Dermis blood vessel endothelial cell (primary cell): ENCODE measurements at regions not wholly inside any gene's neighbourhood (a gene's known extent, or its start where the extent isn't known, plus 50 kb on each side); places are given as distances from the start of the nearest gene placed in this dataset.
"Not testable (repeated sequence)": the region's sequence is repeated elsewhere in the genome, so short reads cannot be mapped to it uniquely, and the experiment has no call there.

Experiments
- DNase-seq: peaks from one replicate; pipeline ENCODE4 v3.0.0; 2010

DNA sequence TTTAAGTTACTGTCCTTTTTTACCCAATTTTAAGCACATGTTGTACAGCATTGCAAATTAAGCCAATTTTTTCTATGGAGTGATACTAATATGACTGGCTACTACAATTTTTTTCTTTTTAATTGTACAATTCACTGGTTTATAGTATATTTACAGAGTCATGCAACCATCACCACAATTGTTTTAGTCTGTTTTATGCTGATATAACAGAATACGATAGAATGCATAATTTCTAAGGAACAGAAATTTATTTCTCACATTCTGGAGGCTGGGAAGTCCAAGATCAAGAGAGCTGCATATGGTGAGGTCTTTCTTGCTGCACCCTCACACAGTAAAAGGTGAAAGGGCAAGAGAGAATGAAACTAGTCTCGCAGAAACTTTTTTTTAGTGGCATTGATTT lies 125.3 kb downstream of the GLUD2 start:
- no peak for DNase-seq

DNA sequence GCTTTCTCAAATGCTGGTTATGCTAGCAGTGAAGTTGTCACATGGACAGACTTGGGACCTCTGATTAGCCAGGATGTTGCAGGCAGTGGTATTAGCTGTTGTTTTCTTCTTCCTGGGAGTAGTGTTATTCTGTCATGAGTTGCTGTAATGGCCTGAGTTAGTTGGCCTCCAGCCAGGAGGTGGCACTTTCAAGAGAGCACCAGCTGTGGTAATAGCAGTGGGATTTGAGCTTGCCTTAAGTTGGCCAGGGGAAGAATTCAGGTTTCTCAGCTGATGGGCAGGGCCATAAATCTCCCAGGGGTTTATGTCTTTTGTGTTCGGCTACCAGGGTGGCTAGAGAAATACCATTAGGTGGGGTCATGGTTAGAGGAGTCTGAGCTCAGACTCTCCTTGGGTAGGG lies 132.6 kb downstream of the GLUD2 start:
- no peak for DNase-seq

DNA sequence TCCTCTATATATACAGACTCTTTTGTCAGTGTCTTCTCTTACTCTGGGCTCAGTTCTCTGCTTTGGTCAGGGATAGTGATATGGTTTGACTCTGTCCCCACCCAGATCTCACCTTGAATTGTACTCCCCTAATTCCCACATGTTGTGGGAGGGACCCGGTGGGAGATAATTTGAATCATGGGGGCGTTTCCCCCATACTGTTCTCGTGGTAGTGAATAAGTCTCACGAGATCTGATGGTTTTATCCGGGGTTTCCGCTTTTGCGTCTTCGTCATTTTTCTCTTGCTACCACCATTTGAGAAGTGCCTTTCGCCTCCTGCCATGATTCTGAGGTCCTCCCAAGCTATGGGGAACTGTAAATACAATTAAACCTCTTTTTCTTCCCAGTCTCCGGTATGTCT lies 144.4 kb downstream of the GLUD2 start:
- DNase-seq = no peak

DNA sequence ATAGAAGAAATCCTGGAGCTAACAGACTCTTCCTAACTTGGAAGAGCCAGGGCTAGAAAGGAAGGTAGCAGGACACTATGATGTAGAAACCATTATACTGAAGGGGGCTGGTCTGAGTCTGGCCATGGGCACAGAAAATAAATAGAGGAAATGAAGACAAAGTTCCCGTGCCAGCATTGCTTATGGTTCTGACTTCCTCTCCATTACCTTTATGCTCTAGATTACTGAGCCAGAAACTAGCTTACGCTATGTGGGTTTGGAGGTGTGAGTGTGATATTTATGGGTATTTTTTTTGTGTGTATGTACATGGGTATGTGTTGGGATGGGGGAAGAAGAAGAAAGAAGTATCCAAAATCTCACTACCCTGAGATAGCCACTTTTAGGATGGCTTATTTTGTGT lies 148.3 kb downstream of the GLUD2 start:
- no peak for DNase-seq

- not testable (repeated sequence) for DNase-seq
Observed at GRCh38 chrX:121196872-121197444, 149.5 kb downstream of the GLUD2 start.

DNA sequence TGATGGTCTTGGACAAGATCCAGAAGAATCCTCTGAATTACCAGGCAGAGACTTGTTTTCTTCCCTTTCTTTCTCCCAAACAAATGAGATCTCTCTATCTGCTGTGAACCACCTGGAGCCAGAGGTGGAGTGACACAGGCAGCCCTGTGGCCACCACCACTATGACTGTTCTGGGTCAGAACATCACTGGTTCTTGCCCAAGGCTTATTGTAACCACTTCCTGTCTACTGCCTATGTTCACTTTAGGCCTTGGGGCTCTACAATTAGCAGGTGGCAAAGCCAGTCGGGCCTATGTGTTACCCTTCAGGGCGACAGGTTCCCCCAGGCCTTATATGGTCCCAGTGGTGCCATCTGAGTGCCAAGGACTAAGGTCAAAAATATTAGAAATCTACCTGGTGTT lies 161.2 kb downstream of the GLUD2 start:
- DNase-seq = no peak

DNA sequence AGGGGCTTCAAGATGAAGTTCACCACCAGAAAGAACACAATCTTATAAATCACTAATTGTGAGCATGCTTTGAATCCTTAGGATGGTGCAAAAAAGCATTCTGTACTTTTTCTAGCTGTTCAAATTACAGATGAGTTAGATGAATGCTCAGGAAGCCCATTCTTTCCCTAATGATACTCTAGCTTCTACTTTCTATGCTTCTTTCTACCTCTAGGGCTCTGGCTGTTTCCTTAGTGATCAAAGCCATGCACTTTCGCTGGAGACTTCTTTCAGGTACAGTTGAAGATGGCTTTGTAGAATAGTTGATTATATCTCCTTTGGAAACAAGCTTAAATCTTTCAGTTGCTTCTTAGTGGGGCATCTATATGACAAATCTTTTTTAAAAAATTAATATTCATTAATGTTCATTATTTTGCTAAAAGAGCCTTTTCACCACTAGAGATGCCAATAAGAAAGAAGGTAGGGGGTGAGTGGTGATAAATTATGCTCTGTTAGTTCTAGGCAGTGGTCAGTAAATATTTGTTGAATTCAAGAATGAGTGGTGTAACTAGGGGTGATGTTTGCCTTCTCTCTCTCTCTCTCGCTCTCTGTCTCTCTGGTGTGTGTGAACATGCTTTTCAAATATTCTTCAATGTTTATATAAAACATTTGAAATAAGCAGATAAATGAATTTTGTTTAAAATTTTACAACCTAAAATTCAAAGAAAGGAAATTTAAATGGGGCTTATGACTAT lies 169.4 kb downstream of the GLUD2 start:
- DNase-seq = no peak

GRCh38 chrX:121221322-121221977 lies 174.0 kb downstream of the GLUD2 start:
- no peak for DNase-seq

GRCh38 chrX:121227888-121228287 lies 180.5 kb downstream of the GLUD2 start:
- DNase-seq = no peak

DNA sequence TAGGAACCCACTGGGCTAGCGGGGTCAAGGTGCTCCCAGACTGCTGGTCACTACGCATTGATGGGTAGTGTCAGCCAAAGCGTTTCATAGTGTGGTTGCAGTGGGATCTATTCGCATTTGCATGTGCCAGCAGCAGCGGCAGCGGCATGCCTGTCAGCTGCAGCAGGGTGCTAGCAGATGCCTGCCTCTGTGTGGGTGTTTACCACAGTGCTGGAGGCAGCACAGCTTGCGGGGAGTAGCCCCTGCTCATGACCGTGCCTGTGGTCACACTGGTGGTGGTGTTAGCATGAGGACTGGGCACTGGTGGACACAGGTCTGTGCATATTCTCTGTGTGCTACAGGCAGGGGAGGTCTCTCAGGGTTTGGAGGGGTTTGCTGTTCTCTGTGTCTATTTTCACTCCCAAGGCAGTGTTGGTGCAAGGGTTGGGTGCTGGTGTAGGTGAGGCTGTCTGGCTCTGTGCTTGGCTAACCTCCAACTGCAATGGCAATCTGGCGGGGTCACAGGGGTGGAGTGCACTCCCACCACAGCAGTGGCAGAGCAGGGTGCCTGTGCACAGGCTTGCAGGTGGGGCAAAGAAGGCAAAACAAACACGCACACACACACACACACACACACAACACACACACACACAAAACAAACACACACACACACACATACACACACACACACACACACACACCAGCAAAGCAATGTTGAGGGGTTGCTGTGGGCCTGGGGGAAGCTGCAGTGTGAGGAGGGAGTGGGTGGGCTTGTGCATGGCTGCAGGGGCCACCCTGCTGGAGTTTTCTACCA lies 184.4 kb downstream of the GLUD2 start:
- no peak for DNase-seq

- no peak for DNase-seq
Observed at GRCh38 chrX:121236040-121236439, 188.6 kb downstream of the GLUD2 start.

DNA sequence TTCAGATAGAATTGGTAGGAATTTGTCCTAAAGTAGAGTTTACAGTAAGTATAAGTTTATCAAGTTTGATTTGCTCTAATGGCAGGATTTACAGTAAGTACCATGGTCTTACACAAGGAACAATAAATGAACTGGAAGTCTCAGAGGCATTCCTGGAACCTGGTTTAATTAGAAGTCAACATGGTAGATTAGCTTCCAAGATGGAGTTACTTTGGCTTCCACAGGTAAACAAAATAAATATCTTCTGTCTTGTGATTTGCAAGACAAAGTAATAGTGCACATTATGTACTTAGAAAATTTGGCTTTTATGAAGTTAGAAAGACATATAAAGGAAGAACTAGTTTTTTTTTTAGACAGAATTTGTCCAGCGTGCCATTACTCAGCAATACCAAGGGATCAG lies 190.7 kb downstream of the GLUD2 start:
- DNase-seq = no peak

DNA sequence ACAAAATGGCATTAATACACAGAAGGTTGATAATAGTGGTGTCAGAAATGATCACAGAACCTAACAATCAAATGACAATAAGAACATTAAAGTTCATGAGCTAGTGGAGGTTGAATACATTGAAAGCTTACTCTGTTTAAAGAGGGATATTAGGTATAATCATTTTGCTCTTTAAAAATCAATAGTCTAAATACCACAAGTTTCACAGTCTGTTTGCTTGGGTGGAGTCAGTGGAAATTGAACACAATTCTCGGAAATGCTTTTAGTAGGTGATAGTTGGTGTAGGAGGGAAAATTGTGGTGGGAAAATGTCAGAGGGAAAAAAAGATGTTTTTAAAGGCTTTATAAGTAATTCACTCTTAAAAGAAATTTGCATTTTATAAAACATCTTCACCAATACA lies 197.1 kb downstream of the GLUD2 start:
- no peak for DNase-seq

DNA sequence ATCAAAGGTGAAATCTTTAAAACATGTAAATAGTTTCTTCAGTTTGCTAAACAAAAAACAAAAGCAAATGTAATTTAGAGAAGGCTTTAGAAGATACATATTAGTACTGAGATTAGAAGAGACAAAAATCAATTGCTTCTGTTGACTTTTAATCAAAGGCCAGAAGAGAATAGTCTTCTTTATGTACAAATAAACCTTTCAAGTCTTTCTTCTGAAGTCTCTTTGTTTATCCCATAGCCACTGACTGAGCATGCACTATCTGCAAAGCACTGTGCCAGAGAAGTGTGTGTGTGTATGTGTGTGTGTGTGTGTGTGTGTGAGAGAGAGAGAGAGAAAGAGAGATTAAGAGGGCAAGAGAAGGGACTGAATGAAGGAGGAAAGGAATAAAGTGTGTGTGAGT lies 198.4 kb downstream of the GLUD2 start:
- no peak for DNase-seq

GRCh38 chrX:121254336-121254735 lies 206.9 kb downstream of the GLUD2 start:
- DNase-seq = no peak

GRCh38 chrX:121256647-121257046 lies 209.2 kb downstream of the GLUD2 start:
- no peak for DNase-seq

- no peak for DNase-seq
Observed at GRCh38 chrX:121258545-121258944, 211.1 kb downstream of the GLUD2 start.

DNA sequence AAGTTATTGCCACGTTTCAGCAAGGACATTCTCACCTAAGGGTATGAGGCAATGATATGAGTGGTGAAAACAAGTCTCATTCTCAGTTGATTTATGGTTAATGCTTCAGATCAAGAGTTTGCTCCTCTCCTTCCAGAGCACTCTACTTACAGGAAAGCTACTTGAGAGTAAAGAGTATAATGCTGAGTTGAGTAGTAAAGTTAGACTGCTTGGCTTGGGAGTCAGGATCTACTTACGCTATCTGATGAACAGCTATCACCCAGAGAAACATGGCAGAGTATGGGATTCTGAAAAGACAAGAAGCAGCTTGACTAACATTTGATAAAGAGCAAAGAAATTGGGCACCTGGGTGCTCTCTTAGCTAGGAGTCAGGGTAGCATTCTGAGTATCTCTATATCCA lies 211.8 kb downstream of the GLUD2 start:
- no peak for DNase-seq

- DNase-seq = no peak
Observed at GRCh38 chrX:121260596-121261240, 213.3 kb downstream of the GLUD2 start.

GRCh38 chrX:121283921-121284320 lies 236.5 kb downstream of the GLUD2 start:
- no peak for DNase-seq

DNA sequence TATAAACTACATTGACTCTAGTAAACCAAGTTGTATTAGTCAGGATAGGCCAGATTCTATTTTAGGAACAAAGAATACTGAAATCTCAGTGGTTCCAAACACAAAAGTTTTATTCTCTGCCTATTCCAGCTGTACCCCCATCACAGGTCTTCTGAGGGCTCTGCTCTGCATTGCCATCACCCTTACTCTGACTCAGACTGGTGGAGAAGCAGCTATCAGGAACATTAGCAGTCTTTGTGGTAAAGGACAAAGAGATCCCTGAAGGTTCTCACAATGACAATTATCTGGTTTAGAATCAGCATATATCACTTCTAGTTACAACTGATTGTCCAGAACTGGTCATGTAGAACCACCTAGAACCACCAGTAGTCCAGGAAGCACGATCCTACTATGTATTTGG lies 251.1 kb downstream of the GLUD2 start:
- no peak for DNase-seq

GRCh38 chrX:121301356-121301755 lies 253.9 kb downstream of the GLUD2 start:
- no peak for DNase-seq

DNA sequence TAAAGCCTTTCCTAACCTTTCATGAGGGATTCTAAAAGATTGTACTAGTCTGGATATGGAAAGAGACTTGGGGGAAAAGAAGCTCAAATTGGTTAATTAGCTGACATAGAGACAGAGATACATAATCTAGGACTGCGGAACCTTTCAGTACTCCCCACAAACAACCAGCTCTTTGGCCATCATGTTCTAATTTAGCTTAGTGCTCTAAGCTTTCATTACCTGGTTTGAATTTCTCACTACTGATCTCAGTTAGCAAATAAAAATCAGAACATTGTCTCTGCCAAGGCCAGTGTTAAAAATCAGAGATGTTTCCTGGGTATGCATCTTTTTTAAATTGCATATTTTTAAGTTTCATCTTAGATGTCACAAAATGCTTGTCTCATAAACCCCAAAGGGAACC lies 254.4 kb downstream of the GLUD2 start:
- DNase-seq = no peak
